ENCODE measurements at regions not wholly inside any gene's neighbourhood (a gene's known extent, or its start where the extent isn't known, plus 50 kb on each side); places are given as distances from the start of the nearest gene placed in this dataset.

GRCh38 chr6:30397697-30398096, 52.7 kb downstream of the RPP21 start:
- TF ChIP-seq CTCF (IDR thresholded peaks at IDR 0.05) (peak; percentile 18), EZH2 (IDR thresholded peaks at IDR 0.05) (no peak), EZH2phosphoT487 (IDR thresholded peaks at IDR 0.05) (no peak)

Data from neural progenitor cell (in vitro differentiated cells).